K562 (cell line): ENCODE measurements at regions not wholly inside any gene's neighbourhood (a gene's known extent, or its start where the extent isn't known, plus 50 kb on each side); places are given as distances from the start of the nearest gene placed in this dataset.

Experiments used
- ATAC-seq: fragments of 200-7000 bp; cut with Tn5 transposase; 3 replicates; pipeline ENCODE4 v1.9.1; 2020; ENCODE audit warnings: moderate library complexity
- BruUV-seq: library from RNA; stranded (reverse); fragments of 400-500 nt; replicated peaks from 2 replicates; lab custom pipeline; 2021; lab: Mats Ljungman, UMichigan
- CTCF ChIA-PET: fragments of 300-600 bp; formaldehyde crosslinking; extraction: SDS; loops from one replicate; lab custom pipeline; 2021; ENCODE audit warnings: low intra/inter-chr PET ratio; lab: Yijun Ruan, JAX
- POLR2A ChIA-PET: fragments of 300-600, 350-650 bp; sonication (Branson Sonifier 250); formaldehyde crosslinking; extraction: SDS; loops from one replicate; lab custom pipeline; 2021; ENCODE audit warnings: antibody characterized with exemption, inconsistent platforms; lab: Yijun Ruan, JAX
- DNase-seq, 4 experiments: peaks; one replicate each; pipeline versions ENCODE4 v3.0.0 to v3.0.0-alpha.2; 2011 to 2018; ENCODE audit warnings: low spot score in 3 of 4, mixed read lengths in 3 of 4; ENCODE audit errors: extremely low read depth in 1 of 4
- FAIRE-seq: peaks from 2 replicates; lab custom pipeline; 2011; peaks lifted over from hg19 to GRCh38; lab: Jason Lieb, UNC
- H2AFZ ChIP-seq: 2 replicates; pipeline ENCODE4 v1.6.0; 2011; ENCODE audit warnings: low read depth, low read length, control low read depth, inconsistent platforms
- H3K27ac ChIP-seq: fragments of 200-600 bp; 3 replicates; pipeline ENCODE4 v1.8.0; 2011; ENCODE audit warnings: low read depth, mild to moderate bottlenecking, control low read depth, inconsistent platforms, low read length, moderate library complexity, mixed read lengths; ENCODE audit errors: extremely low read depth
- H3K27me3 ChIP-seq, 2 experiments: fragments of 300-600 bp in 1 of 2; 2 replicates in 1 of 2; 3 replicates in 1 of 2; pipeline versions ENCODE4 v1.6.0 to v1.8.0; 2011; ENCODE audit warnings: inconsistent platforms in 2 of 2, low read length in 2 of 2, mild to moderate bottlenecking in 1 of 2, mixed read lengths in 1 of 2, moderate library complexity in 1 of 2; ENCODE audit not compliant: control insufficient read depth in 2 of 2, insufficient read depth in 2 of 2
- H3K36me3 ChIP-seq: fragments of 300-600 bp; 3 replicates; pipeline ENCODE4 v1.8.0; 2011; ENCODE audit warnings: mild to moderate bottlenecking, low read length, inconsistent platforms; ENCODE audit not compliant: control insufficient read depth, insufficient read depth
- H3K4me1 ChIP-seq, 2 experiments: fragments of 200-600 bp in 1 of 2; replicated peaks in 1 of 2; 2 replicates in 1 of 2; 3 replicates in 1 of 2; pipeline versions ENCODE4 v1.5.1 to v1.8.0; 2011; ENCODE audit warnings: inconsistent platforms in 2 of 2, low read length in 2 of 2, mild to moderate bottlenecking in 1 of 2, mixed read lengths in 1 of 2, moderate library complexity in 1 of 2; ENCODE audit not compliant: control insufficient read depth in 2 of 2, insufficient read depth in 2 of 2
- H3K4me2 ChIP-seq: 2 replicates; pipeline ENCODE4 v1.6.1; 2011; ENCODE audit warnings: low read length, control low read depth, inconsistent platforms, mixed read lengths; ENCODE audit not compliant: insufficient read depth
- H3K4me3 ChIP-seq: fragments of 200-600 bp; sonication (generic), shearing (Covaris generic); 2 replicates; pipeline ENCODE4 v1.5.1; 2016; ENCODE audit warnings: control low read depth, inconsistent platforms
- H3K79me2 ChIP-seq: fragments of 200-600 bp; 3 replicates; pipeline ENCODE4 v1.8.0; 2011; ENCODE audit warnings: low read length, inconsistent platforms; ENCODE audit not compliant: control insufficient read depth, insufficient read depth
- H3K9ac ChIP-seq, 2 experiments: 2 replicates each; pipeline versions ENCODE4 v1.6.0 to v1.6.1; 2011; ENCODE audit warnings: low read depth in 2 of 2, low read length in 2 of 2, control low read depth in 1 of 2, inconsistent platforms in 1 of 2, mild to moderate bottlenecking in 1 of 2, mixed read lengths in 1 of 2; ENCODE audit not compliant: insufficient read depth in 1 of 2
- H3K9me1 ChIP-seq: one replicate; pipeline ENCODE4 v1.6.0; 2011; ENCODE audit warnings: inconsistent platforms, mild to moderate bottlenecking, low read length, moderate library complexity; ENCODE audit not compliant: control insufficient read depth, insufficient read depth
- H3K9me3 ChIP-seq: replicated peaks from 2 replicates; pipeline ENCODE4 v1.5.1; 2011; ENCODE audit warnings: low read depth, low read length, inconsistent platforms; ENCODE audit not compliant: control insufficient read depth, insufficient read depth
- H4K20me1 ChIP-seq: replicated peaks from 2 replicates; pipeline ENCODE4 v1.6.1; 2011; ENCODE audit warnings: low read length, inconsistent platforms, mixed read lengths; ENCODE audit not compliant: control insufficient read depth, insufficient read depth
- BRCA1 ChIP-seq, 2 experiments: fragments of 450-650 bp in 1 of 2; sonication (generic) in 1 of 2; formaldehyde crosslinking in 1 of 2; IDR thresholded peaks; 2 replicates each; pipeline versions ENCODE4 v1.5.0 to v1.6.1; 2017 to 2020; ENCODE audit warnings: mild to moderate bottlenecking in 1 of 2, missing genetic modification reagents in 1 of 2
- HCFC1 ChIP-seq: IDR thresholded peaks from 2 replicates; pipeline ENCODE4 v1.6.1; 2012; ENCODE audit warnings: low read depth, low read length, improper control_type of control experiment
- HDAC3 ChIP-seq: fragments of 450-650 bp; IDR thresholded peaks from 2 replicates; pipeline ENCODE4 v1.6.1; 2018; ENCODE audit warnings: borderline replicate concordance, mild to moderate bottlenecking, moderate library complexity; ENCODE audit not compliant: partially characterized antibody
- SRSF3 ChIP-seq: fragments of 200-400 bp; formaldehyde crosslinking; IDR thresholded peaks from 2 replicates; pipeline ENCODE4 v1.6.1; 2016; ENCODE audit warnings: mild to moderate bottlenecking, low read length, moderate library complexity; ENCODE audit not compliant: insufficient read depth
- TEAD2 ChIP-seq: fragments of 450-650 bp; IDR thresholded peaks from 2 replicates; pipeline ENCODE4 v1.6.1; 2016; ENCODE audit warnings: missing genetic modification characterization, control low read depth, missing compliant biosample characterization
- WGBS: fragments of 100-300 bp; shearing (Covaris generic); methylation state at CpG from one replicate; pipeline ENCODE4 v1.1.6; 2016; ENCODE audit warnings: low coverage, mixed read lengths; ENCODE audit not compliant: insufficient coverage; ENCODE audit errors: missing lambda C conversion rate; 5-methylcytosine and 5-hydroxymethylcytosine counted together
- in situ Hi-C: fragments of 300-500 bp; cut with MboI; formaldehyde crosslinking; loops from 4 replicates; pipeline ENCODE4 v1.15.0; 2018; ENCODE audit warnings: inconsistent platforms, mixed read lengths
- intact Hi-C: fragments of 100-400 bp; cut with micrococcal nuclease; formaldehyde crosslinking; loops from 2 replicates; pipeline ENCODE4 v1.14.2; 2022
- TF ChIP-seq, protein P1 (sequence below): fragments of 250-450 bp; sonication (Bioruptor Pico); IDR thresholded peaks from 2 replicates; pipeline ENCODE4 v1.4.0; 2020; ENCODE audit warnings: borderline replicate concordance
- TF ChIP-seq, protein P2 (sequence below): fragments of 450-650 bp; formaldehyde crosslinking; IDR thresholded peaks from 2 replicates; pipeline ENCODE4 v1.4.0; 2022; ENCODE audit warnings: mild to moderate bottlenecking, moderate library complexity
- TF ChIP-seq, protein P3 (sequence below), 2 experiments: fragments of 450-650 bp; IDR thresholded peaks; 2 replicates each; pipeline ENCODE4 v1.6.1; 2016; ENCODE audit warnings: mild to moderate bottlenecking in 2 of 2, borderline replicate concordance in 1 of 2, low read depth in 1 of 2, moderate library complexity in 1 of 2

GRCh38 chr15:88390164-88390901 is 76.9 kb downstream of the MRPL46 start (continued):
- TF ChIP-seq, protein P1, sequence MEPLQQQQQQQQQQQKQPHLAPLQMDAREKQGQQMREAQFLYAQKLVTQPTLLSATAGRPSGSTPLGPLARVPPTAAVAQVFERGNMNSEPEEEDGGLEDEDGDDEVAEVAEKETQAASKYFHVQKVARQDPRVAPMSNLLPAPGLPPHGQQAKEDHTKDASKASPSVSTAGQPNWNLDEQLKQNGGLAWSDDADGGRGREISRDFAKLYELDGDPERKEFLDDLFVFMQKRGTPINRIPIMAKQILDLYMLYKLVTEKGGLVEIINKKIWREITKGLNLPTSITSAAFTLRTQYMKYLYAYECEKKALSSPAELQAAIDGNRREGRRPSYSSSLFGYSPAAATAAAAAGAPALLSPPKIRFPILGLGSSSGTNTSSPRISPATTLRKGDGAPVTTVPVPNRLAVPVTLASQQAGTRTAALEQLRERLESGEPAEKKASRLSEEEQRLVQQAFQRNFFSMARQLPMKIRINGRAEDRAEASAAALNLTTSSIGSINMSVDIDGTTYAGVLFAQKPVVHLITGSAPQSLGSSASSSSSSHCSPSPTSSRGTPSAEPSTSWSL (CRISPR knock-in tag) = no peak
- TF ChIP-seq HDAC3 (no peak), HCFC1 (no peak)

DNA sequence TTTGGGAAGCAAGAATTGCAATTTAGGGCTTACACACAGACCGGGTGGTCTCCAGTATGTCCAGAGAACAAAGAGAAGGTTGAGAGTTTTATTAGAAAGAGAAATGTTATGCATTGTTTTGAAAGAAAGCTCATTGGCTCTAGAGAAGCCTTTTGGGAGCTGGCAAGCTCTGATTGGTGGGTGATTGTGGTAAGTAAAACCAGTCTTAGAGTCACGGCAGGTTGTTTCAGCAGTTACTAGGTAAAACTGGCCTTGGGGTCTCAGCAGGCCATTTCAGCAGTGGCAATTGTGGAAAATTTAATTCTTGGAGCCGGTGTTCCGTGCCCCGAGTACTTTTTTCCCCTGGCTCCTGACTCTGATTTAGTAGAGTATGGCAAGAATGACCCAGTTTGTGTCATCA is 78.1 kb downstream of the MRPL46 start:
- Histone ChIP-seq H3K9me1 (no peaks in the 10 kb centered on the region), H3K4me2 (no peak overlapping the region), H3K4me1 (no peaks in the 10 kb centered on the region), H2AFZ (no peak overlapping the region), H4K20me1 (no peaks in the 10 kb centered on the region; the same call in 1 of the 2 replicates), H3K79me2 (no peaks in the 10 kb centered on the region), H3K27ac (no peak overlapping the region), H3K9ac (no peak overlapping the region), H3K9me3 (no peaks in the 10 kb centered on the region), H3K36me3 (no peaks in the 10 kb centered on the region), H3K4me3 (no peak overlapping the region), H3K27me3 (peaks cover 0 to 7% of the 10 kb centered on the region in 2 experiments; a peak in 1 of 5 replicates)
- ATAC-seq (no peak), FAIRE-seq (no peak), DNase-seq (no peak)
- 0% methylated on average over 5 of the region's 5 CpGs for WGBS
- CTCF ChIA-PET = no interaction called here
- in situ Hi-C loops = no loop called here
- intact Hi-C loops = no loop called here
- no TSS peak for BruUV-seq
- POLR2A ChIA-PET = no interaction called here
- TF ChIP-seq TEAD2 (tag) (no peak), BRCA1 (IDR thresholded peaks at IDR 0.05) (no peak), BRCA1 (CRISPR knock-in tag; IDR thresholded peaks at IDR 0.05) (no peak), SRSF3 (no peak)
- TF ChIP-seq, protein P2, sequence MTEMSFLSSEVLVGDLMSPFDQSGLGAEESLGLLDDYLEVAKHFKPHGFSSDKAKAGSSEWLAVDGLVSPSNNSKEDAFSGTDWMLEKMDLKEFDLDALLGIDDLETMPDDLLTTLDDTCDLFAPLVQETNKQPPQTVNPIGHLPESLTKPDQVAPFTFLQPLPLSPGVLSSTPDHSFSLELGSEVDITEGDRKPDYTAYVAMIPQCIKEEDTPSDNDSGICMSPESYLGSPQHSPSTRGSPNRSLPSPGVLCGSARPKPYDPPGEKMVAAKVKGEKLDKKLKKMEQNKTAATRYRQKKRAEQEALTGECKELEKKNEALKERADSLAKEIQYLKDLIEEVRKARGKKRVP (CRISPR knock-in tag) = no peak
- TF ChIP-seq, protein P3, sequence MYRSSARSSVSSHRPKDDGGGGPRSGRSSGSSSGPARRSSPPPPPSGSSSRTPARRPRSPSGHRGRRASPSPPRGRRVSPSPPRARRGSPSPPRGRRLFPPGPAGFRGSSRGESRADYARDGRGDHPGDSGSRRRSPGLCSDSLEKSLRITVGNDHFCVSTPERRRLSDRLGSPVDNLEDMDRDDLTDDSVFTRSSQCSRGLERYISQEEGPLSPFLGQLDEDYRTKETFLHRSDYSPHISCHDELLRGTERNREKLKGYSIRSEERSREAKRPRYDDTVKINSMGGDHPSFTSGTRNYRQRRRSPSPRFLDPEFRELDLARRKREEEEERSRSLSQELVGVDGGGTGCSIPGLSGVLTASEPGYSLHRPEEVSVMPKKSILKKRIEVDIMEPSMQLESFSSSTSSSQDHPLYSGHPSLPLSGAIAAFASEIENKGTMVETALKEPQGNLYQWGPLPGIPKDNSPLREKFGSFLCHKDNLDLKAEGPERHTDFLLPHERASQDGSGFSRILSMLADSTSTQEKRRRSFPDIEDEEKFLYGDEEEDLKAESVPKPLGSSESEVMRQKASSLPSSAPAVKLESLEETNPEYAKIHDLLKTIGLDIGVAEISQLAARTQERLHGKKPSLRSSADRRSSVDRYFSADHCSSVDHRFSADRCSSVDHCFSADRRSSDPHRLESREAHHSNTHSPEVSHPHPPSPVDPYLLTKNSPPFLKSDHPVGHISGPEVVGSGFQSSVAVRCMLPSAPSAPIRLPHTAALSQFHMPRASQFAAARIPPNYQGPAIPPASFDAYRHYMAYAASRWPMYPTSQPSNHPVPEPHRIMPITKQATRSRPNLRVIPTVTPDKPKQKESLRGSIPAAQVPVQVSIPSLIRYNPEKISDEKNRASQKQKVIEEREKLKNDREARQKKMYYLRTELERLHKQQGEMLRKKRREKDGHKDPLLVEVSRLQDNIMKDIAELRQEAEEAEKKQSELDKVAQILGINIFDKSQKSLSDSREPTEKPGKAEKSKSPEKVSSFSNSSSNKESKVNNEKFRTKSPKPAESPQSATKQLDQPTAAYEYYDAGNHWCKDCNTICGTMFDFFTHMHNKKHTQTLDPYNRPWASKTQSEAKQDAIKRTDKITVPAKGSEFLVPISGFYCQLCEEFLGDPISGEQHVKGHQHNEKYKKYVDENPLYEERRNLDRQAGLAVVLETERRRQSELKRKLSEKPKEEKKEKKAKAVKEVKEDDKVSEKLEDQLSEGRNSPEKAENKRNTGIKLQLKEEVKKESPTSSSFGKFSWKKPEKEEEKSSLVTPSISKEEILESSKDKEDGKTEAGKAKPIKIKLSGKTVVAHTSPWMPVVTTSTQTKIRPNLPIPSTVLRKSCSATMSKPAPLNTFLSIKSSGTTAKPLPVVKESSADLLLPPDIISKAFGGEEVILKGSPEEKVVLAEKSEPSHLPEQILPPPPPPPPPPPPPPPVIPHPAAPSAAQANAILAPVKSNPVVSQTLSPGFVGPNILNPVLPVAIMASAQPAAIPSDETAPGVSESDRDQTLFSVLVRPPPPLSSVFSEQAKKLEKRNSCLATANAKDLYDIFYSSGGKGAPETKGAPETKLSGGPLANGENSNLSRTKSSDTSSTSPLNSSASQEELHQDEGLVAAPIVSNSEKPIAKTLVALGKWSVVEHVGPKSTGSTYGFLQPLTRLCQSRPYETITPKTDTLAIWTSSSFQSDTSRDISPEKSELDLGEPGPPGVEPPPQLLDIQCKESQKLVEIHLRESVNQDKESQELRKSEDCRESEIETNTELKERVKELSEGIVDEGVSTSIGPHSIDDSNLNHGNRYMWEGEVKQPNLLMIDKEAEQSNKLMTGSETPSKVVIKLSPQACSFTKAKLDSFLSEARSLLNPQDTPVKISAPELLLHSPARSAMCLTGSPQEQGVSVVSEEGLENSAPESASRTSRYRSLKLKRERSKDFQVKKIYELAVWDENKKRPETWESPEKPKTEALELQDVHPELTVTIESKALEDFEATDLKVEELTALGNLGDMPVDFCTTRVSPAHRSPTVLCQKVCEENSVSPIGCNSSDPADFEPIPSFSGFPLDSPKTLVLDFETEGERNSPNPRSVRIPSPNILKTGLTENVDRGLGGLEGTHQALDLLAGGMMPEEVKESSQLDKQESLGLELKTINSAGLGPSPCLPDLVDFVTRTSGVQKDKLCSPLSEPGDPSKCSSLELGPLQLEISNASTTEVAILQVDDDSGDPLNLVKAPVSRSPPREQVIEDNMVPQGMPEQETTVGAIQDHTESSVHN (IDR thresholded peaks at IDR 0.05; ENCODE audit: borderline replicate concordance in 1 of 2, low read depth in 1 of 2) = no peak
